Prostate gland (tissue), 2 donors: ENCODE measurements at regions not wholly inside any gene's neighbourhood (a gene's known extent, or its start where the extent isn't known, plus 50 kb on each side); places are given as distances from the start of the nearest gene placed in this dataset.
"Not testable (repeated sequence)": the region's sequence is repeated elsewhere in the genome, so short reads cannot be mapped to it uniquely, and the experiment has no call there.

Experiments
- DNase-seq: peaks from one replicate; pipeline ENCODE4 v3.0.0-alpha.2; 2019; ENCODE audit warnings: low spot score
- H3K27ac ChIP-seq, 2 donors: fragments of 200-600 bp; sonication (generic); 2 replicates each; pipeline ENCODE4 v1.5.1; 2017 to 2019
- H3K27me3 ChIP-seq: fragments of 200-600 bp; sonication (generic); replicated peaks from 2 replicates; pipeline ENCODE4 v1.5.1; 2019; ENCODE audit not compliant: insufficient read depth
- H3K36me3 ChIP-seq, 2 donors: fragments of 200-600 bp; sonication (generic); 1 replicate in 1 of 2; 2 replicates in 1 of 2; pipeline versions ENCODE4 v1.5.1 to v1.8.1; 2017 to 2019
- H3K4me1 ChIP-seq: fragments of 200-600 bp; sonication (generic); replicated peaks from 2 replicates; pipeline ENCODE4 v1.5.1; 2019
- H3K4me3 ChIP-seq, 2 donors: fragments of 200-600 bp; sonication (generic); 2 replicates each; pipeline ENCODE4 v1.5.1; 2017 to 2019
- H3K9me3 ChIP-seq: fragments of 200-600 bp; sonication (generic); 2 replicates; pipeline ENCODE4 v1.5.1; 2017
- CTCF ChIP-seq, 4 experiments: fragments of 200-600 bp in 2 of 4; fragments of 450-650 bp in 2 of 4; sonication (generic) in 2 of 4; IDR thresholded peaks; 1 replicate in 3 of 4; 2 replicates in 1 of 4; pipeline ENCODE4 v1.5.1; 2016 to 2019; ENCODE audit warnings: antibody characterized with exemption in 4 of 4, mild to moderate bottlenecking in 2 of 4, moderate library complexity in 2 of 4
- POLR2A ChIP-seq: fragments of 450-650 bp; IDR thresholded peaks from one replicate; pipeline ENCODE4 v1.6.1; 2016; ENCODE audit warnings: antibody characterized with exemption, mild to moderate bottlenecking
- POLR2AphosphoS5 ChIP-seq: sonication (generic); formaldehyde crosslinking; IDR thresholded peaks from one replicate; pipeline ENCODE4 v1.6.1; 2017; ENCODE audit warnings: antibody characterized with exemption
- WGBS: methylation state at CpG from one replicate; pipeline ENCODE4 v1.1.5; 2018; 5-methylcytosine and 5-hydroxymethylcytosine counted together
- intact Hi-C: fragments of 100-400 bp; cut with DNase I; formaldehyde crosslinking; loops from one replicate; pipeline ENCODE4 v1.14.2; 2022

DNA sequence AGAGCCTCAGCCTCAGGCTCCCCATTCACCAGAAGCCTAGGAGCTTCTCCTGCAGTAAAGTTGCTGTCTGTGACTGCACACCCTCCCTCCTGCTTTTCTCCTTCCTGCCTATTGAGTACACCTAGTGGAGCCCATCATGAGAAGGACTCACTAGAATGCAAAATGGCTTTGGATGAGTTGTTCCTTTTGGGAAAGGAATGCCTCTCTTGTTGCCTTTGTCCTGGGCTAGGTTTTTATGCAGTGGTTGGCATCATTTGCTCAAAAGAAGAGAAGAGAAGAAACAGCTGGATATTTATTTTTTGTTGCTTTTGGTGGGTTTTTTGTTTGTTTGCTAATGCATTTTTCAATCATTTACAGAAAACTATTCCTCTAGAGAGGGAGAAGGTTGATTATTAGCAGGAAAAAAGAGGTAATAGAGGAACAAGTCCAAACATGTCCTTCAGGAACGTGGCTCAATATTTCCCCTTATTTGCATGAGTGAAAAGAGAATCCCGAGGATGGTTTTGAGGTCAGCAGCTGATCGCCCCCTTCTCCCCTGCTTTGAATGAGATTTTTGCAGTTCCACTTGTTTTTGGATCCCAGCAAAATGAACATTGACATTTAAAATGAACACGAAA is 369.9 kb upstream of the NRP1 start:
- intact Hi-C loops, result no loop called here
- H3K36me3 ChIP-seq, result no peaks in the 10 kb centered on the region
- WGBS, result 63% methylated on average over 4 of the region's 4 CpGs
- DNase-seq, result no peak
- no peak for TF ChIP-seq CTCF (IDR thresholded peaks at IDR 0.05)
- no peak for TF ChIP-seq POLR2A
- TF ChIP-seq POLR2AphosphoS5, result no peak
- no peaks in the 10 kb centered on the region for H3K4me1 ChIP-seq
- H3K4me3 ChIP-seq, result no peak overlapping the region
- no peaks in the 10 kb centered on the region for H3K27me3 ChIP-seq
- H3K9me3 ChIP-seq, result no peaks in the 10 kb centered on the region
- no peak overlapping the region for H3K27ac ChIP-seq

DNA sequence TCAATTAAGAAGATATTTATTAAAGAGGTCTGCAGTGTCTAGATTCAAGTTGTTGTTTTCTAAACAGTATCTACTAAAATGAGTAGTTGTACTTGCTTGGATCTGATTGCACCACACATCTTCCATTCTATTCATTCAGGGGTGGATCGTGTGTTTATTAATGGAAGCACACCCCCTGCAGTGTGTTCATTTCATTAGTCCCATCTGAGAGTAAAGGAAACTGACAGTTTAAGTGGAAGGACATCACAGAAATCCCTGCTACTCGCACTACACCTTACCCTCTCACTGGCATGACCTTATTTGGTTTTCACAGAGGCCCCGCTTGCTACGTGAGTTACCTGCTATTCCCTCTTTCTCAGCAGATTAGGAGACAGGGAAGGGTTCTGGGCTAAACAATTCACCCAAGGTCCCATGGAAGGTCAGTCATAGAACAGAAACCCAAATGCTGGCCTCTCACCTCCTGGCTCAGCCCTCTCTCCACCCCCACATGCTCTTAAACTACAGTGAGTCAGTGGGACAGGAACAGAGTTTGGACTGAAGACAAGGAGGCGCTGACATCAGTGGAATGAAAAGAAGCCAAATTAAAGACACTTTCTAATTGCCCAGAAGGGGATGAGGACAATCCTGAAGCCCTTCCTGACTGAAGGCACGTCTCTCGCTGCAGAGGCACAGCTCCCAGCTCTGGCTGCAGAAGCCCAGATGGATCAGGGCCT is 369.2 kb upstream of the NRP1 start:
- no peak overlapping the region for H3K4me3 ChIP-seq
- no peak for DNase-seq
- intact Hi-C loops, result no loop called here

GRCh38 chr10:33698033-33698432 is 363.6 kb upstream of the NRP1 start:
- Histone ChIP-seq H3K4me1 (no peaks in the 10 kb centered on the region), H3K9me3 (no peaks in the 10 kb centered on the region), H3K27me3 (no peaks in the 10 kb centered on the region), H3K36me3 (no peaks in the 10 kb centered on the region), H3K27ac (no peak overlapping the region), H3K4me3 (no peak overlapping the region)
- TF ChIP-seq POLR2A (no peak), CTCF (IDR thresholded peaks at IDR 0.05) (no peak), POLR2AphosphoS5 (no peak)
- intact Hi-C loops, result no loop called here
- no peak for DNase-seq

More for the DNA sequence above, 369.2 kb upstream of the NRP1 start:
- 80% methylated on average over 7 of the region's 7 CpGs for WGBS
- no peaks in the 10 kb centered on the region for H3K9me3 ChIP-seq
- no peak for TF ChIP-seq POLR2A
- TF ChIP-seq POLR2AphosphoS5, result no peak
- no peak for TF ChIP-seq CTCF (IDR thresholded peaks at IDR 0.05)
- H3K36me3 ChIP-seq, result no peaks in the 10 kb centered on the region
- H3K27me3 ChIP-seq, result no peaks in the 10 kb centered on the region
- H3K4me1 ChIP-seq, result no peaks in the 10 kb centered on the region
- no peak overlapping the region for H3K27ac ChIP-seq

- 93% methylated on average over 5 of the region's 5 CpGs for WGBS
- no peaks in the 10 kb centered on the region for H3K36me3 ChIP-seq
- TF ChIP-seq CTCF (IDR thresholded peaks at IDR 0.05) (no peak), POLR2A (no peak), POLR2AphosphoS5 (no peak)
- H3K4me3 ChIP-seq, result no peak overlapping the region
- no peaks in the 10 kb centered on the region for H3K4me1 ChIP-seq
- no peak for DNase-seq
- intact Hi-C loops, result no loop called here
- H3K27me3 ChIP-seq, result no peaks in the 10 kb centered on the region
- H3K27ac ChIP-seq, result no peak overlapping the region
- H3K9me3 ChIP-seq, result no peaks in the 10 kb centered on the region
Observed at GRCh38 chr10:33697016-33697415, 362.5 kb upstream of the NRP1 start.

GRCh38 chr10:33695536-33695935 is 361.1 kb upstream of the NRP1 start:
- WGBS, result 93% methylated on average over 5 of the region's 5 CpGs

DNA sequence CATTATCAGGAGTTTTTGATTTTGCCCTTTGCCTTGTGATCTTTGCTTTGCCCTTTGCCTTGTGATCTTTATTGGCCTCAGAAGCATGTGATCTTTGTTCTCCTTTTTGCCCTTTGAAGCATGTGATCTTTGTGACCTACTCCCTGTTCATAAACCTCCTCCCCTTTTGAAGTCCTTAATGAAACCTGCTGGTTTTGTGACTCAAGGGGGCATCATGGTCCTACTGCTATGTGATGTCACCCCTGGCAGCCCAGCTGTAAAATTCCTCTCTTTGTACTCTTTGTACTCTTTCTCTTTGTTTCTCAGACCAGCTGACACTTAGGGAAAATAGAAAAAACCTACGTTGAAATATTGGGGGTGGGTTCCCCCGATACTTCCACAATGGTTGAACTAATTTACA is 356.1 kb upstream of the NRP1 start:
- WGBS, result 92% methylated on average over 2 of the region's 2 CpGs
- H3K27ac ChIP-seq, H3K27me3 ChIP-seq, H3K4me1 ChIP-seq, H3K4me3 ChIP-seq, DNase-seq, H3K36me3 ChIP-seq, intact Hi-C loops, H3K9me3 ChIP-seq: not testable (repeated sequence)

More at GRCh38 chr10:33695536-33695935, 361.1 kb upstream of the NRP1 start:
- TF ChIP-seq POLR2A, result no peak
- no peak for TF ChIP-seq POLR2AphosphoS5
- TF ChIP-seq CTCF (IDR thresholded peaks at IDR 0.05), result no peak
- Histone ChIP-seq H3K4me1 (no peaks in the 10 kb centered on the region), H3K27ac (no peak overlapping the region), H3K27me3 (no peaks in the 10 kb centered on the region), H3K9me3 (no peaks in the 10 kb centered on the region), H3K4me3 (no peak overlapping the region), H3K36me3 (no peaks in the 10 kb centered on the region)
- DNase-seq, result no peak
- intact Hi-C loops, result no loop called here
